ENCODE measurements at regions not wholly inside any gene's neighbourhood (a gene's known extent, or its start where the extent isn't known, plus 50 kb on each side); places are given as distances from the start of the nearest gene placed in this dataset.

DNA sequence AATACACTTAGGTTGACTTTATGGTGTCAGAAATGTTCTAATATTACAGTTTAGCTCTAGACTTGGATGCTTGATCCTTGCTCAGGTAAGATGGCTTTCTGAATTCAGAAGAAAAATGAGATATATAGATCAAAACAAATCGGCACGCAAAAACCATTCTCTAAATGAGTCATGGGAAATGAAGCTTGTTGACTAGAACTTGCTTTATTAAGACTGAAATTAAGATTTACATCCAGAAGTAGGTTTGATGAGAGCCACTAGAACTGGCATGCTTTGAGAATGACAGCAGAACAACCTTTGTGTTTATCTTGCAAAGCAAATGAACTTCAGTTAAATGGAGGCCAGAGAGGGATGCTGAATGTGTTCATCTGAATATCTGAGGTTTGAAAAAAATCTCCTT lies 304.9 kb upstream of the KLF3 start:
- H3K4me1 ChIP-seq (ENCODE audit: control insufficient read depth, insufficient read depth, low read length, unreplicated experiment) = no peaks in the 10 kb centered on the region
- H2AFZ ChIP-seq (ENCODE audit: low read length, unreplicated experiment) = no peak overlapping the region
- H3K36me3 ChIP-seq (ENCODE audit: insufficient read depth, low read length) = no peaks in the 10 kb centered on the region
- no peaks in the 10 kb centered on the region for H3K79me2 ChIP-seq (ENCODE audit: control insufficient read depth, insufficient read depth, low read length, unreplicated experiment)
- no peak overlapping the region for H3K4me3 ChIP-seq (ENCODE audit: low read depth, low read length)
- no peak overlapping the region for H3K27ac ChIP-seq (ENCODE audit: low read depth, low read length)
- H3K27me3 ChIP-seq (ENCODE audit: insufficient read depth, low read length) = 0 out of 2 replicates have a peak, but pooled peaks cover 3% of the 10 kb centered on the region

DNA sequence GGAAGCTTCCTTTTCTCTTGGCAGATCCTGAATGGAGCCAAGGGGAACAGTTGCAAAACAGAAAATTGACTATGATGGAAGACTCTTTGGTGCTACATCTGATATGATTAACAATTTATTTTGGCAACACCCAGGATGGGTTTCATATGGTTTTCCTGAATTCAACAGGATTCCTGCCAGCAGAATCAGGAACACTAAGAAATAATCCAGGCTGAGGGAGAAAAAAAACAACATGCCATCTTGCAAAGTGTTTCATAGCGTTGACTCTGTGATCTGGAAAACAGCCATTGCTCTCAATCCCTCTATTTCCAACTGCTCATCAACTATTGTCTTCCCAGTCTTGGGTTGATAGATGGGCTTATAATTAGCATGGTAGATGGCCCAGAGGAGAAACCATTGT lies 303.8 kb upstream of the KLF3 start:
- Histone ChIP-seq H3K36me3 (ENCODE audit: insufficient read depth, low read length) (no peaks in the 10 kb centered on the region), H3K4me3 (ENCODE audit: low read depth, low read length) (no peak overlapping the region), H3K4me1 (ENCODE audit: control insufficient read depth, insufficient read depth, low read length, unreplicated experiment) (no peaks in the 10 kb centered on the region), H3K79me2 (ENCODE audit: control insufficient read depth, insufficient read depth, low read length, unreplicated experiment) (no peaks in the 10 kb centered on the region), H2AFZ (ENCODE audit: low read length, unreplicated experiment) (no peak overlapping the region), H3K27ac (ENCODE audit: low read depth, low read length) (no peak overlapping the region), H3K27me3 (ENCODE audit: insufficient read depth, low read length) (peaks cover 7% of the 10 kb centered on the region; the same call in 1 of the 2 replicates)

DNA sequence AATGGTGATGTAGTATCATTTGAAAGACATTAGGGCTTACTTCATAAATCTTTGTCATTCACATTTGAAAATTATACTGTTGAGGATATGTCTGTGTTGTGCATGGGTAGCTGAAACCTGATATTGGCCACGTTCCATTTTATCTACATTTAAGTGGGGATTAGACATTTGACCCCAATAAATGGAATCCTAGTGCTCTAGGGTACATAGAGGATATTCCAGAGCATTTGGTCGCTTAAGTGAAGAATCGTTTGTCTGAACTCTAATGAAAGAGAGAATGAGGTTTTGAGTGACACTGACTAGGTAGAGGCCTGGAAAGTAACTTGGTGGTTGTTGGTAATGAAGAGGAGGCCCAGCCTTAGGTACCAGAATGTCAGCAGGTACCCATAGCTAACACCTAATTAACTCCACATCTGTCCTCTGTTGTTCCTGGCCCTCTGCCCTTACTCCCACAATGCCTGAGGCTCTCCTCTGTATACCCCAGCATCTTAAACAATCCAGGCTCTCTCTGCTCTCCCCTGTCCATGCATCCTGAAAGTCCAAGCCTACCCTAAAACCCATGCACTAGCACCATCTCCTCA lies 299.5 kb upstream of the KLF3 start:
- Histone ChIP-seq H3K36me3 (ENCODE audit: insufficient read depth, low read length) (no peaks in the 10 kb centered on the region), H3K27me3 (ENCODE audit: insufficient read depth, low read length) (peaks cover 15% of the 10 kb centered on the region; the same call in 1 of the 2 replicates), H3K4me3 (ENCODE audit: low read depth, low read length) (no peak overlapping the region), H3K4me1 (ENCODE audit: control insufficient read depth, insufficient read depth, low read length, unreplicated experiment) (no peaks in the 10 kb centered on the region), H3K79me2 (ENCODE audit: control insufficient read depth, insufficient read depth, low read length, unreplicated experiment) (no peaks in the 10 kb centered on the region), H3K27ac (ENCODE audit: low read depth, low read length) (no peak overlapping the region), H2AFZ (ENCODE audit: low read length, unreplicated experiment) (no peak overlapping the region)

DNA sequence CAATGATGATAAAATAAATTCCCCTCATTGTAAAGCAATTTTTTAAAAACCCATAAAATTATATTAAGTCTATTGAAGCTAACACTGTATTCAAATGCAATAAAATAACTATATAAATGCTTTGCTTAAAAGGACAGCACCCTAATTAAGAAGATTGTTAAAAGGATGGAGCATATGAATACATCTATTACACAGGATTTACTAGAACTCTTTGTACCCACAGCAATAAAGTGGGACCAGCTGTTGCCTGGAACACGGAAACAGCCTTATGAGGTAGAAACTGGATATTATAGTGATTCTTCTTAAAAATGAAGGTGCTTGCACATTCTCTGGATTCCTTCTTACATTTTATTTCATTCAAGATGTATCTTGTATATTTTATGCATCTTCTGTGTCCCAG lies 298.7 kb upstream of the KLF3 start:
- Histone ChIP-seq H3K4me3 (ENCODE audit: low read depth, low read length) (no peak overlapping the region), H3K36me3 (ENCODE audit: insufficient read depth, low read length) (no peaks in the 10 kb centered on the region), H3K27ac (ENCODE audit: low read depth, low read length) (no peak overlapping the region), H3K27me3 (ENCODE audit: insufficient read depth, low read length) (peaks cover 14% of the 10 kb centered on the region; the same call in 1 of the 2 replicates), H3K79me2 (ENCODE audit: control insufficient read depth, insufficient read depth, low read length, unreplicated experiment) (no peaks in the 10 kb centered on the region), H2AFZ (ENCODE audit: low read length, unreplicated experiment) (no peak overlapping the region), H3K4me1 (ENCODE audit: control insufficient read depth, insufficient read depth, low read length, unreplicated experiment) (no peaks in the 10 kb centered on the region)

GRCh38 chr4:38365748-38366310 lies 298.2 kb upstream of the KLF3 start:
- no peak overlapping the region for H2AFZ ChIP-seq (ENCODE audit: low read length, unreplicated experiment)

DNA sequence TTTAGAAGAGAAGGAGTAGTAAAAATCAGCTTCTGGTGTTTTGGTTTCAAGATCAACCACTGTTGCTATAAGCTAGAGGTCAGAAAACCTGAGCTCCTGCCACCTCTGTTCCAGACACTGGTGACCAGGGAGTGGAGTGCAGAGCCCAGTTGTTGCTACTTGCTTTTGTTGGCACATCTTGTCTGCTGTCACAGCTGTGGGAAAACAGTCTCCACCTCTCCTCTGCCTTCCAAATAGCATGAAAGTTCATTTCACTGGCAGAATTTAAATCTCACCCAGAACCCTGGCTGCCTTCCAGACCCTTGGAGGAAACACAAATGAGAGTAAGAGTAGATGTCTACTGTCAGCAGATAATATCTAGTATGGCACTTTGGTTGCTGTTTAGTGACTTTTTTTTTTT lies 297.5 kb upstream of the KLF3 start:
- no peak overlapping the region for H3K4me3 ChIP-seq (ENCODE audit: low read depth, low read length)
- no peak overlapping the region for H2AFZ ChIP-seq (ENCODE audit: low read length, unreplicated experiment)
- H3K27me3 ChIP-seq (ENCODE audit: insufficient read depth, low read length) = peaks cover 12% of the 10 kb centered on the region; the same call in 1 of the 2 replicates
- no peak overlapping the region for H3K27ac ChIP-seq (ENCODE audit: low read depth, low read length)
- no peaks in the 10 kb centered on the region for H3K79me2 ChIP-seq (ENCODE audit: control insufficient read depth, insufficient read depth, low read length, unreplicated experiment)
- no peaks in the 10 kb centered on the region for H3K36me3 ChIP-seq (ENCODE audit: insufficient read depth, low read length)
- no peaks in the 10 kb centered on the region for H3K4me1 ChIP-seq (ENCODE audit: control insufficient read depth, insufficient read depth, low read length, unreplicated experiment)

More at GRCh38 chr4:38365748-38366310, 298.2 kb upstream of the KLF3 start:
- Histone ChIP-seq H3K79me2 (ENCODE audit: control insufficient read depth, insufficient read depth, low read length, unreplicated experiment) (no peaks in the 10 kb centered on the region), H3K4me3 (ENCODE audit: low read depth, low read length) (no peak overlapping the region), H3K27me3 (ENCODE audit: insufficient read depth, low read length) (peaks cover 12% of the 10 kb centered on the region; the same call in 1 of the 2 replicates), H3K36me3 (ENCODE audit: insufficient read depth, low read length) (no peaks in the 10 kb centered on the region), H3K4me1 (ENCODE audit: control insufficient read depth, insufficient read depth, low read length, unreplicated experiment) (no peaks in the 10 kb centered on the region), H3K27ac (ENCODE audit: low read depth, low read length) (no peak overlapping the region)

DNA sequence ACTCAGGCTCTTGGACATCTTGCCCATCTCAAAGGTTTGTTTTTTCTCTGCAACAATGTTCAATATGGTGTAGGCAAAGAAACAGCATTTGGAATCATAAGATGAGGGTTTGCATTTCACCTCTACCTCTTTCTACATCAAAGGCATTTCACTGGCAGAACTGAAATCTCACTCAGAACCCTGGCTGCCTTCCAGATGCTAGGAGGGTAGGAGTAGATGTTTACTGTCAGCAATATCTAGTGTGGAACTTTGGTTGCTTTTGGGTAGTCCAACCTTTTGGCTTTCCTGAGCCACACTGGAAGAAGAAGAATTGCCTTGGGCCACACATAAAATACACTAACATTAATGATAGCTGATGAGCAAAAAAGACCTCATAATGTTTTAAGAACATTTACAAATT lies 297.0 kb upstream of the KLF3 start:
- H3K27ac ChIP-seq (ENCODE audit: low read depth, low read length) = no peak overlapping the region
- H3K4me1 ChIP-seq (ENCODE audit: control insufficient read depth, insufficient read depth, low read length, unreplicated experiment) = no peaks in the 10 kb centered on the region
- H3K36me3 ChIP-seq (ENCODE audit: insufficient read depth, low read length) = no peaks in the 10 kb centered on the region
- H3K4me3 ChIP-seq (ENCODE audit: low read depth, low read length) = no peak overlapping the region
- peaks cover 12% of the 10 kb centered on the region; the same call in 1 of the 2 replicates for H3K27me3 ChIP-seq (ENCODE audit: insufficient read depth, low read length)
- no peak overlapping the region for H2AFZ ChIP-seq (ENCODE audit: low read length, unreplicated experiment)
- no peaks in the 10 kb centered on the region for H3K79me2 ChIP-seq (ENCODE audit: control insufficient read depth, insufficient read depth, low read length, unreplicated experiment)

DNA sequence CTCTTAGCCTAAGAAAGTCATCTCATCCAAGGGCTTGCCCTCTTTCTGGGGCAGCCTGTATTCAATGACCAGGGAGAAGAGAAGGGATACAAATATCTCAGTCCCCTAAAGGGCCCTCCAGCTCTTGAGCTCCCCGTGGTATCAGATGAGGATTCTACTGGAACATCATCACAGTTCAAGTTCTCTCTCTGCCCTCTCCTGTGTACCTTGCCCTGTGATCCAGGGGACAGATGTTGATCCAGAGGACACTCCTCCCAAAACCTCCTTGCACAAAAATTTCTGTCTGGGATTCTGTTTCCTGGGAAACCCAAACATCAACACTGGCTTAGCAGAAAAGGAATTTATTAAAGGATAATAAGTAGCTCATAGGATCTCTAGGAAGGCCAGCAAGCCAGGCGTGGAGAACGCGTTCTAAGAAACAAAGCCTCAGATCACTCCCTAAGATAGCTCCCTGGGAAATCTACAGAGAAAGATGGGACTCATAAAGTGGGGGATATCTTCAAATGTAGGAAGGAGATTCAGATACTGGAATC lies 296.3 kb upstream of the KLF3 start:
- Histone ChIP-seq H3K4me1 (ENCODE audit: control insufficient read depth, insufficient read depth, low read length, unreplicated experiment) (no peaks in the 10 kb centered on the region), H2AFZ (ENCODE audit: low read length, unreplicated experiment) (no peak overlapping the region), H3K79me2 (ENCODE audit: control insufficient read depth, insufficient read depth, low read length, unreplicated experiment) (no peaks in the 10 kb centered on the region), H3K27ac (ENCODE audit: low read depth, low read length) (no peak overlapping the region), H3K36me3 (ENCODE audit: insufficient read depth, low read length) (no peaks in the 10 kb centered on the region), H3K27me3 (ENCODE audit: insufficient read depth, low read length) (peaks cover 12% of the 10 kb centered on the region; the same call in 1 of the 2 replicates), H3K4me3 (ENCODE audit: low read depth, low read length) (no peak overlapping the region)

- Histone ChIP-seq H3K36me3 (ENCODE audit: insufficient read depth, low read length) (no peaks in the 10 kb centered on the region), H3K79me2 (ENCODE audit: control insufficient read depth, insufficient read depth, low read length, unreplicated experiment) (no peaks in the 10 kb centered on the region), H3K4me1 (ENCODE audit: control insufficient read depth, insufficient read depth, low read length, unreplicated experiment) (no peaks in the 10 kb centered on the region), H3K27ac (ENCODE audit: low read depth, low read length) (no peak overlapping the region), H2AFZ (ENCODE audit: low read length, unreplicated experiment) (no peak overlapping the region), H3K4me3 (ENCODE audit: low read depth, low read length) (no peak overlapping the region), H3K27me3 (ENCODE audit: insufficient read depth, low read length) (peaks cover 12% of the 10 kb centered on the region; the same call in 1 of the 2 replicates)
These were observed 295.4 kb upstream of the KLF3 start for GRCh38 chr4:38368613-38369012.

DNA sequence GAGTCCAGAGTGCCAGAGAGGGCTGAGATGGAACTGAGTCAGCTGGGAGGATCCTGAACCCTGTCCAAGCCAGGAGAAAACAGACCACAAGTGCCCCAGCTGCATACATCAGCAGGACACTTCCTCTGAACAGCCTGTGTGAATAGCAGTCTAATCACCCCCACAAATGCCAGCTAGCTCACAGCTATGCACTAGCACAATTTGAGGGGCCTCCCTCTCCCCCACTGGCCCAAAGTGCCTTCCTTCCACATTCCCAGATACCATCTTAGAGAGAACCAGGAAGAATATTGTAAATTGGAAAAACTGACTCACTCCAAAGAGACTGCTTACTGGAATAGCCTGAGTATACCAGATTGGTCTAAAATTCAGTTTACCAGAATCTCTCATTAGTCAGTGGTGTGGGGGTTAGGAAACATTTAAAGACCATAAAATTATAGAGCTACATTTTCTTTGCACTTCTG lies 292.6 kb upstream of the KLF3 start:
- no peaks in the 10 kb centered on the region for H3K4me1 ChIP-seq (ENCODE audit: control insufficient read depth, insufficient read depth, low read length, unreplicated experiment)
- no peak overlapping the region for H3K27ac ChIP-seq (ENCODE audit: low read depth, low read length)
- peaks cover 8% of the 10 kb centered on the region; the same call in 1 of the 2 replicates for H3K27me3 ChIP-seq (ENCODE audit: insufficient read depth, low read length)
- no peaks in the 10 kb centered on the region for H3K79me2 ChIP-seq (ENCODE audit: control insufficient read depth, insufficient read depth, low read length, unreplicated experiment)
- H3K36me3 ChIP-seq (ENCODE audit: insufficient read depth, low read length) = no peaks in the 10 kb centered on the region
- no peak overlapping the region for H3K4me3 ChIP-seq (ENCODE audit: low read depth, low read length)
- no peak overlapping the region for H2AFZ ChIP-seq (ENCODE audit: low read length, unreplicated experiment)

GRCh38 chr4:38373375-38373774 lies 290.6 kb upstream of the KLF3 start:
- H3K4me1 ChIP-seq (ENCODE audit: control insufficient read depth, insufficient read depth, low read length, unreplicated experiment) = no peaks in the 10 kb centered on the region
- no peak overlapping the region for H3K4me3 ChIP-seq (ENCODE audit: low read depth, low read length)
- H3K36me3 ChIP-seq (ENCODE audit: insufficient read depth, low read length) = no peaks in the 10 kb centered on the region
- no peak overlapping the region for H2AFZ ChIP-seq (ENCODE audit: low read length, unreplicated experiment)
- H3K27me3 ChIP-seq (ENCODE audit: insufficient read depth, low read length) = peaks cover under 1% of the 10 kb centered on the region; the same call in 1 of the 2 replicates
- no peak overlapping the region for H3K27ac ChIP-seq (ENCODE audit: low read depth, low read length)
- H3K79me2 ChIP-seq (ENCODE audit: control insufficient read depth, insufficient read depth, low read length, unreplicated experiment) = no peaks in the 10 kb centered on the region

Data from ACC112 (cell line).